ENCODE measurements at regions not wholly inside any gene's neighbourhood (a gene's known extent, or its start where the extent isn't known, plus 50 kb on each side); places are given as distances from the start of the nearest gene placed in this dataset.

GRCh38 chr10:29127731-29128130 is 161.1 kb upstream of the LYZL1 start:
- Histone ChIP-seq H3K36me3 (ENCODE audit: control insufficient read depth, low read length) (no peaks in the 10 kb centered on the region), H3K27me3 (ENCODE audit: control insufficient read depth, low read length) (no peaks in the 10 kb centered on the region), H3K79me2 (ENCODE audit: control insufficient read depth, low read length) (no peaks in the 10 kb centered on the region), H3K4me2 (ENCODE audit: low read length) (no peak overlapping the region), H3F3A (ENCODE audit: control insufficient read depth, insufficient read depth) (no peaks in the 10 kb centered on the region), H3K9me2 (replicated peaks; ENCODE audit: control insufficient read depth, low read length) (no peaks in the 10 kb centered on the region), H3K9me3 (ENCODE audit: control insufficient read depth, insufficient read depth, low read length) (no peaks in the 10 kb centered on the region), H3K4me3 (ENCODE audit: low read length) (no peak overlapping the region), H3K27ac (ENCODE audit: low read depth, low read length) (no peak overlapping the region), H4K20me1 (ENCODE audit: control insufficient read depth, insufficient read depth, low read depth, low read length) (no peaks in the 10 kb centered on the region), H3K4me1 (ENCODE audit: control insufficient read depth, low read length) (no peaks in the 10 kb centered on the region)
- TF ChIP-seq CTCF (IDR thresholded peaks at IDR 0.05; ENCODE audit: low read depth, low read length, poor library complexity, severe bottlenecking) (no peak), EZH2phosphoT487 (IDR thresholded peaks at IDR 0.05; ENCODE audit: borderline replicate concordance, low read length) (no peak)

GRCh38 chr10:29130190-29130673 is 158.6 kb upstream of the LYZL1 start:
- TF ChIP-seq EZH2phosphoT487 (IDR thresholded peaks at IDR 0.05; ENCODE audit: borderline replicate concordance, low read length) (no peak), CTCF (IDR thresholded peaks at IDR 0.05; ENCODE audit: low read depth, low read length, poor library complexity, severe bottlenecking) (peak; percentile 56)
- no peaks in the 10 kb centered on the region for H3F3A ChIP-seq (ENCODE audit: control insufficient read depth, insufficient read depth)
- H3K4me1 ChIP-seq (ENCODE audit: control insufficient read depth, low read length) = no peaks in the 10 kb centered on the region
- H3K27ac ChIP-seq (ENCODE audit: low read depth, low read length) = no peak overlapping the region
- H4K20me1 ChIP-seq (ENCODE audit: control insufficient read depth, insufficient read depth, low read depth, low read length) = no peaks in the 10 kb centered on the region
- no peaks in the 10 kb centered on the region for H3K9me3 ChIP-seq (ENCODE audit: control insufficient read depth, insufficient read depth, low read length)
- H3K36me3 ChIP-seq (ENCODE audit: control insufficient read depth, low read length) = no peaks in the 10 kb centered on the region
- H3K79me2 ChIP-seq (ENCODE audit: control insufficient read depth, low read length) = no peaks in the 10 kb centered on the region
- no peaks in the 10 kb centered on the region for H3K27me3 ChIP-seq (ENCODE audit: control insufficient read depth, low read length)
- no peak overlapping the region for H3K4me3 ChIP-seq (ENCODE audit: low read length)
- no peaks in the 10 kb centered on the region for H3K9me2 ChIP-seq (replicated peaks; ENCODE audit: control insufficient read depth, low read length)
- no peak overlapping the region for H3K4me2 ChIP-seq (ENCODE audit: low read length)

- H4K20me1 ChIP-seq (ENCODE audit: control insufficient read depth, insufficient read depth, low read depth, low read length) = no peaks in the 10 kb centered on the region
- no peaks in the 10 kb centered on the region for H3K27me3 ChIP-seq (ENCODE audit: control insufficient read depth, low read length)
- H3K4me1 ChIP-seq (ENCODE audit: control insufficient read depth, low read length) = no peaks in the 10 kb centered on the region
- H3K9me2 ChIP-seq (replicated peaks; ENCODE audit: control insufficient read depth, low read length) = no peaks in the 10 kb centered on the region
- H3K36me3 ChIP-seq (ENCODE audit: control insufficient read depth, low read length) = no peaks in the 10 kb centered on the region
- no peaks in the 10 kb centered on the region for H3K9me3 ChIP-seq (ENCODE audit: control insufficient read depth, insufficient read depth, low read length)
- no peaks in the 10 kb centered on the region for H3K79me2 ChIP-seq (ENCODE audit: control insufficient read depth, low read length)
- H3K27ac ChIP-seq (ENCODE audit: low read depth, low read length) = no peak overlapping the region
- no peaks in the 10 kb centered on the region for H3F3A ChIP-seq (ENCODE audit: control insufficient read depth, insufficient read depth)
- H3K4me2 ChIP-seq (ENCODE audit: low read length) = no peak overlapping the region
- no peak for TF ChIP-seq EZH2phosphoT487 (IDR thresholded peaks at IDR 0.05; ENCODE audit: borderline replicate concordance, low read length)
- TF ChIP-seq CTCF (IDR thresholded peaks at IDR 0.05; ENCODE audit: low read depth, low read length, poor library complexity, severe bottlenecking) = no peak
- no peak overlapping the region for H3K4me3 ChIP-seq (ENCODE audit: low read length)
These were observed 156.8 kb upstream of the LYZL1 start for GRCh38 chr10:29131952-29132547.

All from DOHH2 (cell line).